IMR-90 (cell line): ENCODE measurements at regions not wholly inside any gene's neighbourhood (a gene's known extent, or its start where the extent isn't known, plus 50 kb on each side); places are given as distances from the start of the nearest gene placed in this dataset.

Source experiments
- ATAC-seq: fragments of 200-7000 bp; cut with Tn5 transposase; 2 replicates; pipeline ENCODE4 v1.9.1; 2020; ENCODE audit warnings: low read depth, mild to moderate bottlenecking, moderate library complexity
- BruUV-seq: library from RNA; stranded (reverse); fragments of 400-500 nt; replicated peaks from 2 replicates; lab custom pipeline; 2021; lab: Mats Ljungman, UMichigan
- CTCF ChIA-PET: fragments of 300-600 bp; formaldehyde crosslinking; extraction: SDS; loops from one replicate; lab custom pipeline; 2021; ENCODE audit warnings: antibody characterized with exemption; lab: Yijun Ruan, JAX
- POLR2A ChIA-PET: fragments of 300-600 bp; sonication (Branson Sonifier 250); formaldehyde crosslinking; loops from one replicate; lab custom pipeline; 2022; ENCODE audit warnings: antibody characterized with exemption; ENCODE audit not compliant: unreplicated experiment; lab: Charles Lee
- DNase-seq: peaks from one replicate; pipeline ENCODE4 v3.0.0; 2013
- H2AFZ ChIP-seq: replicated peaks from 2 replicates; pipeline ENCODE3; 2013; ENCODE audit warnings: low read length, mild to moderate bottlenecking; ENCODE audit not compliant: poor library complexity
- H2AK5ac ChIP-seq: 2 replicates; pipeline ENCODE4 v1.6.1; 2013; ENCODE audit warnings: low read depth, low read length, inconsistent platforms
- H2AK9ac ChIP-seq: replicated peaks from 2 replicates; pipeline ENCODE3; 2013; ENCODE audit warnings: mild to moderate bottlenecking, low read depth, low read length, moderate library complexity; ENCODE audit not compliant: poor library complexity
- H2BK120ac ChIP-seq: 2 replicates; pipeline ENCODE4 v1.6.1; 2013; ENCODE audit warnings: low read depth, low read length, inconsistent platforms
- H2BK15ac ChIP-seq: 3 replicates; pipeline ENCODE4 v1.6.1; 2013; ENCODE audit warnings: low read depth, low read length, inconsistent platforms
- H2BK20ac ChIP-seq: 2 replicates; pipeline ENCODE4 v1.6.1; 2013; ENCODE audit warnings: low read depth, mild to moderate bottlenecking, inconsistent platforms, low read length, moderate library complexity
- H2BK5ac ChIP-seq: 2 replicates; pipeline ENCODE4 v1.6.1; 2013; ENCODE audit warnings: mild to moderate bottlenecking, low read depth, low read length, inconsistent platforms; ENCODE audit not compliant: poor library complexity, severe bottlenecking
- H3K14ac ChIP-seq: replicated peaks from 2 replicates; pipeline ENCODE4 v1.6.1; 2013; ENCODE audit warnings: low read depth, low read length, inconsistent platforms
- H3K18ac ChIP-seq: 2 replicates; pipeline ENCODE4 v1.6.1; 2013; ENCODE audit warnings: low read depth, low read length, control low read depth
- H3K23ac ChIP-seq: 2 replicates; pipeline ENCODE4 v1.6.1; 2013; ENCODE audit warnings: low read depth, low read length, inconsistent platforms
- H3K27ac ChIP-seq: 2 replicates; pipeline ENCODE4 v1.5.1; 2013; ENCODE audit warnings: mild to moderate bottlenecking, control low read depth, low read length; ENCODE audit not compliant: insufficient read depth
- H3K27me3 ChIP-seq: 2 replicates; pipeline ENCODE4 v1.6.1; 2013; ENCODE audit warnings: low read length; ENCODE audit not compliant: control insufficient read depth, insufficient read depth
- H3K36me3 ChIP-seq: 2 replicates; pipeline ENCODE4 v1.6.1; 2013; ENCODE audit warnings: low read length, mixed read lengths; ENCODE audit not compliant: control insufficient read depth, insufficient read depth
- H3K4ac ChIP-seq: 2 replicates; pipeline ENCODE4 v1.6.1; 2013; ENCODE audit warnings: low read depth, low read length, inconsistent platforms
- H3K4me1 ChIP-seq: 2 replicates; pipeline ENCODE4 v1.6.1; 2013; ENCODE audit warnings: low read length, mixed read lengths; ENCODE audit not compliant: control insufficient read depth, insufficient read depth
- H3K4me2 ChIP-seq: 2 replicates; pipeline ENCODE4 v1.6.1; 2013; ENCODE audit warnings: low read depth, mild to moderate bottlenecking, control low read depth, low read length, moderate library complexity
- H3K4me3 ChIP-seq: 2 replicates; pipeline ENCODE4 v1.5.1; 2013; ENCODE audit warnings: low read depth, mild to moderate bottlenecking, control low read depth, low read length, moderate library complexity; ENCODE audit not compliant: insufficient read depth
- H3K56ac ChIP-seq: 2 replicates; pipeline ENCODE4 v1.6.1; 2013; ENCODE audit warnings: low read length, inconsistent platforms; ENCODE audit not compliant: insufficient read depth; ENCODE audit errors: extremely low read depth
- H3K79me1 ChIP-seq, 2 experiments: 2 replicates each; pipeline ENCODE4 v1.6.1; 2013; ENCODE audit warnings: low read length in 2 of 2, inconsistent platforms in 1 of 2, low read depth in 1 of 2
- H3K9ac ChIP-seq: 2 replicates; pipeline ENCODE4 v1.6.1; 2013; ENCODE audit warnings: low read depth, low read length, control low read depth
- H3K9me1 ChIP-seq: 2 replicates; pipeline ENCODE4 v1.6.1; 2013; ENCODE audit warnings: low read length, inconsistent platforms; ENCODE audit not compliant: insufficient read depth
- H3K9me3 ChIP-seq: 2 replicates; pipeline ENCODE4 v1.6.1; 2013; ENCODE audit warnings: low read length; ENCODE audit not compliant: control insufficient read depth, insufficient read depth
- H4K20me1 ChIP-seq: 2 replicates; pipeline ENCODE4 v1.6.1; 2013; ENCODE audit warnings: low read length, inconsistent platforms; ENCODE audit not compliant: insufficient read depth
- H4K5ac ChIP-seq: 2 replicates; pipeline ENCODE4 v1.6.1; 2013; ENCODE audit warnings: mild to moderate bottlenecking, low read depth, low read length, control low read depth
- H4K8ac ChIP-seq, 2 experiments: 2 replicates each; pipeline ENCODE4 v1.6.1; 2013; ENCODE audit warnings: low read depth in 2 of 2, low read length in 2 of 2, control low read depth in 1 of 2, inconsistent platforms in 1 of 2
- H4K91ac ChIP-seq: 2 replicates; pipeline ENCODE4 v1.6.1; 2013; ENCODE audit warnings: low read depth, low read length, inconsistent platforms; ENCODE audit not compliant: insufficient read depth
- MAFK ChIP-seq: IDR thresholded peaks from 2 replicates; pipeline ENCODE4 v1.6.1; 2012; ENCODE audit warnings: low read depth, low read length, improper control_type of control experiment
- WGBS, 2 experiments: methylation state at CpG; one replicate each; pipeline versions ENCODE4 v1.1.5 to v1.1.7; 2013; ENCODE audit warnings: missing lambda C conversion rate in 2 of 2; ENCODE audit not compliant: insufficient read length in 1 of 2; ENCODE audit errors: extremely low coverage in 2 of 2; 5-methylcytosine and 5-hydroxymethylcytosine counted together
- dilution Hi-C: fragments of 300-500 bp; cut with HindIII; formaldehyde crosslinking; loops from one replicate; pipeline ENCODE4 v1.14.3; 2018; ENCODE audit warnings: low sequenced_read_pairs; ENCODE audit not compliant: unreplicated experiment
- in situ Hi-C: fragments of 300-500 bp; cut with MboI; formaldehyde crosslinking; loops from 3 replicates; pipeline ENCODE4 v1.14.3; 2019; ENCODE audit warnings: low sequenced_read_pairs, inconsistent platforms, mixed read lengths
- intact Hi-C: fragments of 100-400 bp; cut with micrococcal nuclease; formaldehyde crosslinking; loops from 2 replicates; pipeline ENCODE4 v1.10.0; 2022
- TF ChIP-seq, protein P1 (sequence below): conservative IDR thresholded peaks from 2 replicates; pipeline ENCODE4 v1.5.1; 2012; ENCODE audit warnings: mild to moderate bottlenecking, low read depth, low read length, improper control_type of control experiment

DNA sequence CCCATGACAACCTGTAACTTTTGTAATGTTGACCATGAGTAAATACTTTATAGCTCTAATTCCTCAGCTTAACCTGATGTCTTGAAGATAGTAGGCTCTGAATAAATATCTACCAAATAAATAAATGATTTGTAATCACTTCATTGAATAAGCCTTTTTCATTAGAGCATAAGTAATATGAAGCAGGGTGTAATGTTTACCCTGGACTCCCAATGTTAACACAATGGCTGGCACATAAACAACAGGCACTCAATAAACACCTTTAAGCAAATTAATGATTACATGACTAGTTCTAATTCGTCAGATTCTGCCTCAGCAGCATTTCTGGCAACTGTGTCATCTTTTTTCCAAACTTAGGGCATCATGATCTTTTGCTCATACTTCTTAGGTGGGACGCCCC, 396.3 kb downstream of the LIG4 start:
- Histone ChIP-seq H4K20me1 (peaks cover 10% of the 10 kb centered on the region; the same call in 1 of the 2 replicates), H4K8ac (peak overlapping the region; percentile 28 to 57; a peak in 1 of 4 replicates), H3K23ac (peak overlapping the region; percentile 48; the same call in 1 of the 2 replicates), H3K36me3 (no peaks in the 10 kb centered on the region), H3K9me1 (no peaks in the 10 kb centered on the region; the same call in 1 of the 2 replicates), H3K18ac (peak overlapping the region; percentile 54; the same call in 1 of the 2 replicates), H2BK120ac (peak overlapping the region; percentile 28; the same call in 1 of the 2 replicates), H2AK5ac (no peak overlapping the region; the same call in 1 of the 2 replicates), H3K4me3 (no peak overlapping the region), H3K56ac (no peak overlapping the region), H4K5ac (no peak overlapping the region), H2BK15ac (peak overlapping the region; percentile 46; the same call in 1 of the 3 replicates), H2BK5ac (peak overlapping the region; percentile 74), H3K4ac (peak overlapping the region; percentile 28; the same call in 1 of the 2 replicates), H4K91ac (peak overlapping the region; percentile 44), H3K27me3 (no peaks in the 10 kb centered on the region), H3K14ac (peak overlapping the region; percentile 34), H3K9ac (no peak overlapping the region), H3K4me1 (peaks cover 7% of the 10 kb centered on the region; the same call in 1 of the 2 replicates), H2BK20ac (peak overlapping the region; percentile 58; the same call in 1 of the 2 replicates), H2AFZ (no peak overlapping the region), H2AK9ac (no peak overlapping the region), H3K27ac (no peak overlapping the region), H3K4me2 (peak overlapping the region; percentile 78), H3K9me3 (no peaks in the 10 kb centered on the region), H3K79me1 (peaks cover 18 to 65% of the 10 kb centered on the region in 2 experiments)
- TF ChIP-seq, protein P1, sequence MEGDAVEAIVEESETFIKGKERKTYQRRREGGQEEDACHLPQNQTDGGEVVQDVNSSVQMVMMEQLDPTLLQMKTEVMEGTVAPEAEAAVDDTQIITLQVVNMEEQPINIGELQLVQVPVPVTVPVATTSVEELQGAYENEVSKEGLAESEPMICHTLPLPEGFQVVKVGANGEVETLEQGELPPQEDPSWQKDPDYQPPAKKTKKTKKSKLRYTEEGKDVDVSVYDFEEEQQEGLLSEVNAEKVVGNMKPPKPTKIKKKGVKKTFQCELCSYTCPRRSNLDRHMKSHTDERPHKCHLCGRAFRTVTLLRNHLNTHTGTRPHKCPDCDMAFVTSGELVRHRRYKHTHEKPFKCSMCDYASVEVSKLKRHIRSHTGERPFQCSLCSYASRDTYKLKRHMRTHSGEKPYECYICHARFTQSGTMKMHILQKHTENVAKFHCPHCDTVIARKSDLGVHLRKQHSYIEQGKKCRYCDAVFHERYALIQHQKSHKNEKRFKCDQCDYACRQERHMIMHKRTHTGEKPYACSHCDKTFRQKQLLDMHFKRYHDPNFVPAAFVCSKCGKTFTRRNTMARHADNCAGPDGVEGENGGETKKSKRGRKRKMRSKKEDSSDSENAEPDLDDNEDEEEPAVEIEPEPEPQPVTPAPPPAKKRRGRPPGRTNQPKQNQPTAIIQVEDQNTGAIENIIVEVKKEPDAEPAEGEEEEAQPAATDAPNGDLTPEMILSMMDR = no peak
- TF ChIP-seq MAFK = 0 out of 2 replicates have a peak, but pooled peaks have one; percentile 25
- in situ Hi-C loops = no loop called here
- no peak for DNase-seq
- intact Hi-C loops = no loop called here
- ATAC-seq = no peak
- POLR2A ChIA-PET = no interaction called here
- no CpG with 5 or more reads among the region's 2 CpGs for WGBS, 2 experiments
- no TSS peak for BruUV-seq
- dilution Hi-C loops = no loop called here
- CTCF ChIA-PET = no interaction called here
